ENCODE measurements at regions not wholly inside any gene's neighbourhood (a gene's known extent, or its start where the extent isn't known, plus 50 kb on each side); places are given as distances from the start of the nearest gene placed in this dataset.

DNA sequence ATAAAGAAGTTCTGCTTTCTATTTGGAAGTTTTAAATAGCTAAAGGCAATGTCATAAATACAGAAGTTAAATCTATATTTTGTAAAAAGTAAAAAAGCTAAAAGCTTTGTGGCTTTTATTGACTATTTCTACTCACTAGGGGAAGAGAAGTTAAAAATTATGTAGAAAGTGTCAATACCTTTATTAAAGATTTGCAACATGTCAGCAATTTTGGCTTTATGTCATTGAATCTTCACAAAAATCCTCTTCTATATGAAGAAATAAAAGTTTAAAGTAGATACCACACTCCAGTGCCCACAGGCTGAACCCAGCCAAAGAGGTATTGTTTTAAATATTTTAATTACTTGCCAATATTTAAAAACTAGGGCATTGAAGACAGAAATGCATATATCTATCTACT lies 160.6 kb upstream of the HSF2 start:
- TF ChIP-seq CTCF (conservative IDR thresholded peaks at IDR 0.05; ENCODE audit: low read depth, low read length) (no peak), EZH2 (IDR thresholded peaks at IDR 0.05; ENCODE audit: low read length, unreplicated experiment) (no peak)

All from PC-3 (cell line).